ENCODE measurements at regions not wholly inside any gene's neighbourhood (a gene's known extent, or its start where the extent isn't known, plus 50 kb on each side); places are given as distances from the start of the nearest gene placed in this dataset.

DNA sequence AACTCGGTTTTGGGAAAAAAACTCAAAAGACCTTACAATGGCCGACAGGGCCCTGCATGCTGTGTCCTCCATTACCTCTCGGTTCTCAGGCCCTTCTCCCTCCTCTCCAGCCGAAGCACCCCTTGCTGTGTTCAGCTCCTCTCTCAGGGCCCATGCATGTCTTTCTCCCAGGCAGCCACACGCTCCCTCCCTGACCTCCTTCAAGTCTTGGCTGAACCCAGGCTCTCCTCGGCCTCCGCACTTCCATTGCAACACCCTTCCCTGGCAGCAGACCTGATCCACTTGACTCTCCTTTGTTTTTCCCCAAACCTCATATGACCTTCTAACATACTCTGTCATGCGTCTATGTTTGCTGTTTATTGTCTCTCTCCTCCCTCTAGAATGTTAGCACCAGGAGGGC lies 114.0 kb downstream of the CYP26B1 start:
- Histone ChIP-seq H3K27ac (ENCODE audit: low read depth) (no peak overlapping the region), H3K79me2 (replicated peaks; ENCODE audit: insufficient read depth) (no peaks in the 10 kb centered on the region), H3F3A (replicated peaks; ENCODE audit: low read depth) (no peaks in the 10 kb centered on the region), H3K4me2 (no peak overlapping the region), H4K20me1 (replicated peaks; ENCODE audit: insufficient read depth) (no peaks in the 10 kb centered on the region), H3K9me2 (ENCODE audit: insufficient read depth) (no peaks in the 10 kb centered on the region), H2AFZ (no peak overlapping the region), H3K36me3 (ENCODE audit: insufficient read depth) (no peaks in the 10 kb centered on the region), H3K4me3 (no peak overlapping the region), H3K4me1 (ENCODE audit: insufficient read depth) (no peaks in the 10 kb centered on the region), H3K27me3 (ENCODE audit: insufficient read depth) (no peaks in the 10 kb centered on the region)
- ATAC-seq (no peak), DNase-seq (ENCODE audit: low spot score) (no peak)
- no peak overlapping the region for H3K4me3 Mint-ChIP-seq
- H3K27me3 Mint-ChIP-seq (ENCODE audit: insufficient read depth, low read depth, poor library complexity), result peaks cover 6% of the 10 kb centered on the region
- H3K9me3 Mint-ChIP-seq, result no peaks in the 10 kb centered on the region
- H3K4me1 Mint-ChIP-seq, result peaks cover 7% of the 10 kb centered on the region; the same call in 2 of the 3 replicates
- no peaks in the 10 kb centered on the region for H3K36me3 Mint-ChIP-seq (ENCODE audit: low read depth)
- no peak for TF ChIP-seq ZNF331 (CRISPR knock-in tag; IDR thresholded peaks at IDR 0.05; ENCODE audit: low read depth)
- TF ChIP-seq REST (IDR thresholded peaks at IDR 0.05; ENCODE audit: unreplicated experiment), result no peak
- TF ChIP-seq EZH2 (IDR thresholded peaks at IDR 0.05; ENCODE audit: low read depth, unreplicated experiment), result no peak
- H3K27ac Mint-ChIP-seq, result no peak overlapping the region

DNA sequence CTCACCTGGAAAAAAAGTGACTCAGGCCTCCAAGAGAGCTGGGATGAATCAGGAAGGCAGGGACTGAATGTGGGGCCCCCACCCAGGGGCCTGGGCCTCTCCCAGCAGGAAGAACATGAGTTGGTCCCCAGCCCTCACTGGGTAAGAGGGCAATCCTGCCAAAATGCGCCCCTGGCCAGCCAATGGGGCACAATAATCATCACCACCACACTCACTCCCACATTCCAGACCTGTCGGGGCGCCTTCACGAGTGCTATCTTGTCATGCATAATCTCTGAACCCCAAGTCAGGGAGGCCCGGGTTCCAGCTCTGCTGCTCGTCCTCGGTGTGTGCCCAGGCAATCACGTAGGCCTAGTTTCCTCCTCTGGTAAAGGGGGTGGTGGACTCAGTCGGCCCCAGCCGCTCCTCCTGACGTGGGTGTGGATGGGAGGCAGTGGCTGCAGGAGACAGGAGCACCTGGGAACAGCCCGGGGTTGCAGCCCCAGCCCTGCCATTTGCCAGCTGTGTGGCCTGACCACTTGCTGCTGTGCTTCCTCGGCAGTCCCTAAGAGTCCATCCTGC lies 115.1 kb downstream of the CYP26B1 start:
- ATAC-seq (no peak), DNase-seq (ENCODE audit: low spot score) (no peak)
- no peaks in the 10 kb centered on the region for H3K27me3 ChIP-seq (ENCODE audit: insufficient read depth)
- Mint-ChIP-seq H3K27me3 (ENCODE audit: insufficient read depth, low read depth, poor library complexity) (peaks cover 6% of the 10 kb centered on the region), H3K36me3 (ENCODE audit: low read depth) (no peaks in the 10 kb centered on the region), H3K9me3 (no peaks in the 10 kb centered on the region), H3K27ac (no peak overlapping the region), H3K4me3 (no peak overlapping the region), H3K4me1 (peaks cover 7% of the 10 kb centered on the region; the same call in 2 of the 3 replicates)
- H4K20me1 ChIP-seq (replicated peaks; ENCODE audit: insufficient read depth), result no peaks in the 10 kb centered on the region
- H3F3A ChIP-seq (replicated peaks; ENCODE audit: low read depth), result no peaks in the 10 kb centered on the region
- no peaks in the 10 kb centered on the region for H3K36me3 ChIP-seq (ENCODE audit: insufficient read depth)
- no peak overlapping the region for H3K4me3 ChIP-seq
- H3K79me2 ChIP-seq (replicated peaks; ENCODE audit: insufficient read depth), result no peaks in the 10 kb centered on the region
- H3K4me2 ChIP-seq, result no peak overlapping the region
- H3K9me2 ChIP-seq (ENCODE audit: insufficient read depth), result no peaks in the 10 kb centered on the region
- H3K27ac ChIP-seq (ENCODE audit: low read depth), result no peak overlapping the region
- H2AFZ ChIP-seq, result no peak overlapping the region
- no peaks in the 10 kb centered on the region for H3K4me1 ChIP-seq (ENCODE audit: insufficient read depth)
- TF ChIP-seq NANOG (IDR thresholded peaks at IDR 0.05; ENCODE audit: borderline replicate concordance) (no peak), REST (IDR thresholded peaks at IDR 0.05; ENCODE audit: unreplicated experiment) (no peak), STAT1 (IDR thresholded peaks at IDR 0.05; ENCODE audit: unreplicated experiment) (no peak), POLR2AphosphoS5 (IDR thresholded peaks at IDR 0.05; ENCODE audit: low read depth) (no peak), JUNB (IDR thresholded peaks at IDR 0.05; ENCODE audit: unreplicated experiment) (no peak), EZH2phosphoT487 (IDR thresholded peaks at IDR 0.05; ENCODE audit: unreplicated experiment) (no peak), ZNF114 (CRISPR knock-in tag; IDR thresholded peaks at IDR 0.05) (no peak), ZNF331 (CRISPR knock-in tag; IDR thresholded peaks at IDR 0.05; ENCODE audit: low read depth) (no peak)
- TF ChIP-seq, protein P1, sequence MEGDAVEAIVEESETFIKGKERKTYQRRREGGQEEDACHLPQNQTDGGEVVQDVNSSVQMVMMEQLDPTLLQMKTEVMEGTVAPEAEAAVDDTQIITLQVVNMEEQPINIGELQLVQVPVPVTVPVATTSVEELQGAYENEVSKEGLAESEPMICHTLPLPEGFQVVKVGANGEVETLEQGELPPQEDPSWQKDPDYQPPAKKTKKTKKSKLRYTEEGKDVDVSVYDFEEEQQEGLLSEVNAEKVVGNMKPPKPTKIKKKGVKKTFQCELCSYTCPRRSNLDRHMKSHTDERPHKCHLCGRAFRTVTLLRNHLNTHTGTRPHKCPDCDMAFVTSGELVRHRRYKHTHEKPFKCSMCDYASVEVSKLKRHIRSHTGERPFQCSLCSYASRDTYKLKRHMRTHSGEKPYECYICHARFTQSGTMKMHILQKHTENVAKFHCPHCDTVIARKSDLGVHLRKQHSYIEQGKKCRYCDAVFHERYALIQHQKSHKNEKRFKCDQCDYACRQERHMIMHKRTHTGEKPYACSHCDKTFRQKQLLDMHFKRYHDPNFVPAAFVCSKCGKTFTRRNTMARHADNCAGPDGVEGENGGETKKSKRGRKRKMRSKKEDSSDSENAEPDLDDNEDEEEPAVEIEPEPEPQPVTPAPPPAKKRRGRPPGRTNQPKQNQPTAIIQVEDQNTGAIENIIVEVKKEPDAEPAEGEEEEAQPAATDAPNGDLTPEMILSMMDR (conservative IDR thresholded peaks at IDR 0.05; ENCODE audit: low read depth in 2 of 2), result no peak
- TF ChIP-seq, protein P2, sequence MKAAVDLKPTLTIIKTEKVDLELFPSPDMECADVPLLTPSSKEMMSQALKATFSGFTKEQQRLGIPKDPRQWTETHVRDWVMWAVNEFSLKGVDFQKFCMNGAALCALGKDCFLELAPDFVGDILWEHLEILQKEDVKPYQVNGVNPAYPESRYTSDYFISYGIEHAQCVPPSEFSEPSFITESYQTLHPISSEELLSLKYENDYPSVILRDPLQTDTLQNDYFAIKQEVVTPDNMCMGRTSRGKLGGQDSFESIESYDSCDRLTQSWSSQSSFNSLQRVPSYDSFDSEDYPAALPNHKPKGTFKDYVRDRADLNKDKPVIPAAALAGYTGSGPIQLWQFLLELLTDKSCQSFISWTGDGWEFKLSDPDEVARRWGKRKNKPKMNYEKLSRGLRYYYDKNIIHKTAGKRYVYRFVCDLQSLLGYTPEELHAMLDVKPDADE (IDR thresholded peaks at IDR 0.05), result no peak
